Adipocyte (in vitro differentiated cells): ENCODE measurements at regions not wholly inside any gene's neighbourhood (a gene's known extent, or its start where the extent isn't known, plus 50 kb on each side); places are given as distances from the start of the nearest gene placed in this dataset.

ENCODE experiments used
- DNase-seq: peaks from one replicate; pipeline ENCODE4 v3.0.0-alpha.2; 2015; ENCODE audit warnings: low read depth
- H3K27me3 ChIP-seq: replicated peaks from 2 replicates; pipeline ENCODE4 v1.7.0; 2013; ENCODE audit warnings: mild to moderate bottlenecking, low read length, moderate library complexity; ENCODE audit not compliant: control insufficient read depth, insufficient read depth
- H3K36me3 ChIP-seq: 2 replicates; pipeline ENCODE4 v1.7.0; 2013; ENCODE audit warnings: low read length, mild to moderate bottlenecking, moderate library complexity; ENCODE audit not compliant: control insufficient read depth, insufficient read depth, severe bottlenecking
- H3K4me1 ChIP-seq: 2 replicates; pipeline ENCODE4 v1.7.0; 2013; ENCODE audit warnings: mild to moderate bottlenecking, low read length, moderate library complexity; ENCODE audit not compliant: control insufficient read depth, insufficient read depth
- H3K4me3 ChIP-seq: 2 replicates; pipeline ENCODE4 v1.7.0; 2013; ENCODE audit warnings: mild to moderate bottlenecking, low read length, moderate library complexity
- H3K9ac ChIP-seq: 2 replicates; pipeline ENCODE4 v1.7.0; 2013; ENCODE audit warnings: mild to moderate bottlenecking, low read length, moderate library complexity
- H3K9me3 ChIP-seq: 2 replicates; pipeline ENCODE4 v1.7.0; 2013; ENCODE audit warnings: mild to moderate bottlenecking, low read length, moderate library complexity; ENCODE audit not compliant: control insufficient read depth

DNA sequence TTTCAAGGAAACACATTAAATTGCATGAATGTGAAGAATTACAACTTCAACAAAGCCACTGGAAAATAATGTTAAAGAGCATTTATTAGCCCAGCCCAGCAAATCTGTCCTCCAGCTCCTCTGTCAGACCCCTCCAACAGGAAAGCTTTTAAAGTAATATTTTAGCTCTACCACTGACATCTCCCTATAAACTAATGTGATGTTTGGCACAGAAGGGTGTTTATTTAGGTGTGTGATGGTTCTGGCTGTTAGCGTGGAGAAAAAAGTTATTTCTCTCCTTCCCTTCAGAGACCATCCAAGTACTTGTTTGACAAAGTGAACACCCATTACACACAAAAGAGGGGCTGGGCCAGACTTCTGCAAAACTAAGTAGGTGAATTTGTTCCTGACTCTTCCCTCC, 111.9 kb upstream of the TARS1 start:
- Histone ChIP-seq H3K27me3 (no peaks in the 10 kb centered on the region), H3K36me3 (no peaks in the 10 kb centered on the region), H3K9ac (no peak overlapping the region), H3K9me3 (no peaks in the 10 kb centered on the region), H3K4me3 (no peak overlapping the region), H3K4me1 (peaks cover 29% of the 10 kb centered on the region)
- no peak for DNase-seq

DNA sequence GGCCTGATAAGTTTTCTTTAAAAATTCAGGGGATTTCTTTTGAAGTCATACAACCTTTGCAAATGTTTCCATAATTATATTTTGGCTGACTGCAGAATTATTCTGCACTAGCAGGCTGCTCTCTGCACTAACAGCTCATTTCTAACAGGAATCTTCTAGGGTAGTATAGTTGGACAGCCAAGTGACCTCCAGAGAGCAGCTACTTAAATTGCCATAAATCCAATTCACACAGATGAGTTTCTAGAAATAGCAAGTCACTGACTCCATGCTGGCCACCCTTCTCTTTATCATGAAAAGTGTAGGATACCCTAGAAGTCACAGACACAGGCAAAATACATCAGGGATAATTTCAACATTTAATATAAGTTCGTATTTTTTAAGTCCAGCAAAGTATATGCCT, 110.9 kb upstream of the TARS1 start:
- Histone ChIP-seq H3K9me3 (no peaks in the 10 kb centered on the region), H3K4me3 (no peak overlapping the region), H3K27me3 (no peaks in the 10 kb centered on the region), H3K9ac (no peak overlapping the region), H3K36me3 (no peaks in the 10 kb centered on the region), H3K4me1 (peaks cover 18% of the 10 kb centered on the region)
- no peak for DNase-seq

DNA sequence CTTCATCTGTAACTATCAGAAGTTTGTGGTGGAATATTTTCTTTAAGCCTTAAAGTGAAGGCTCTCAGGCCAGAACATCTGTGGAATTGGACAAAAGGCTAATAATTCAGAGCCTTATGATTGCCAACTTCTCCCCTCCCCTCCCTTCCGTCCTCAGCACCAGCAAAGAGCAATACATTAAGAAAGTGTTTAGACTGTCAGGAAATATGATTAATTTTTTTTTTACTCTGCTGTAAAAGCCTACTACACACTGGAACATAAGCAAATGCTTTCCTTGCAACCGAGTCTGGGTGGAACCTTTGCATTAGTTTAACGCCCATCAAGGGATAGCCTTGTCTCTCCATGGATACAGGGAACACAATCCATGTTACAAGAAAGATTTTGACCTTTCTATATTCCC, 110.3 kb upstream of the TARS1 start:
- Histone ChIP-seq H3K9ac (no peak overlapping the region), H3K27me3 (no peaks in the 10 kb centered on the region), H3K36me3 (no peaks in the 10 kb centered on the region), H3K4me3 (no peak overlapping the region), H3K4me1 (peaks cover 13% of the 10 kb centered on the region), H3K9me3 (no peaks in the 10 kb centered on the region)
- no peak for DNase-seq

DNA sequence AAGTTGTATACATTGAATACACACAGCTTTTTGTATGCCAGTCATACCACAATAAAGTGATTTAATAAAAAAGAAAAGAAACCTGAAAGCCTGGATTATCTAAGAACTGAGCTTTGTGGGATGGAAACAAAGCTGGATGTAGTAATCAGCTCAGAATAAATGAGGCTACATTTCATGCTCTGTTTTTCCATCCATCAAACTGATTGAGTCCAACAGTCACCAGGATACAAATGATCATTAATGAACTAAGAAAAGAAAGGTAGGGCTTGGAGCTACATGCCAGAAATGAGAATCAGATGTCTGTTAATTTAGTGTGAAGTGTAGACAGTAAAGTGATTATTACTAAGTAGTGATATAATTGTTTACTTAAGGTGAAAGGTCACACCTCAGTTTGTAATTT, 109.8 kb upstream of the TARS1 start:
- Histone ChIP-seq H3K4me1 (peaks cover 11% of the 10 kb centered on the region), H3K4me3 (no peak overlapping the region), H3K9ac (no peak overlapping the region), H3K9me3 (no peaks in the 10 kb centered on the region), H3K27me3 (no peaks in the 10 kb centered on the region), H3K36me3 (no peaks in the 10 kb centered on the region)
- DNase-seq: no peak

DNA sequence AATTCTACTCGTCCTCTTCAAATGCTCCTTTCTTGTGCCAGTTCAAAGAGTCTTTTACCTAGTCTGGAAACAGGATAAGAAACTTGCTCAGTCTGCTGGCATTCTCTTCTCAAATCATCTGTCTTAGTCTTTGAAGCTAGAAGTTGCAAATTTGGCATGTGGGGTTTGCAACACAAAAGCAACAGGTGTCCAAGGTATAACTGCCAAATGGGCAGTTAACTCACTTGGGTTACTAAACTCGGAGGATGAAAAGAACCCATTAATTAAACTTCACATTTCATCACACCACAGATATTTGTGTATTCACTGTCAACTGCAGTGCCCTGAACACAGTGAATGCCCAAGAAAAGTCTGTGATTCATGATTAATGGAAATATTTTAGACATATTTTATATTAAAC, 108.0 kb upstream of the TARS1 start:
- no peaks in the 10 kb centered on the region for H3K9me3 ChIP-seq
- no peak for DNase-seq
- no peak overlapping the region for H3K9ac ChIP-seq
- H3K4me1 ChIP-seq: peaks cover 25% of the 10 kb centered on the region
- no peak overlapping the region for H3K4me3 ChIP-seq
- no peaks in the 10 kb centered on the region for H3K36me3 ChIP-seq
- H3K27me3 ChIP-seq: no peaks in the 10 kb centered on the region

DNA sequence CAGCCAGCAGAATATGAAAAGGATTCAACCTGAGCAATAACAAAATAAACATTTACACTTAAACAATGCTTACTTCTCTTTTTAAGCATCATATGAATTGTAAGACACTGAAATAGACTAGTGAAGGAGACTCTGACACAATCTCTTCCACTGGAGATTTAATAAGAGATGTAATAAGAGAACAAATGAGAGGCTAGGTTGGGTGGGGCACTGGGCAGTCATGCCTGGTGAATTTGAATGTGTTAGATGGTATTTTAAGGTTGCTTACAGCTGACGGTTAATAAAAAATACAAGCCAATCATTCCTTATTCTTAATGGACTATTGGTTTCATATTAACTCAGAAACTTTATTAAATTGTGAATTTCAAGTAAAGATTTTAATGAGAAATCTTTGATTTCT, 105.9 kb upstream of the TARS1 start:
- DNase-seq: no peak
- Histone ChIP-seq H3K9ac (no peak overlapping the region), H3K36me3 (no peaks in the 10 kb centered on the region), H3K4me1 (peaks cover 35% of the 10 kb centered on the region), H3K4me3 (no peak overlapping the region), H3K9me3 (no peaks in the 10 kb centered on the region), H3K27me3 (no peaks in the 10 kb centered on the region)

DNA sequence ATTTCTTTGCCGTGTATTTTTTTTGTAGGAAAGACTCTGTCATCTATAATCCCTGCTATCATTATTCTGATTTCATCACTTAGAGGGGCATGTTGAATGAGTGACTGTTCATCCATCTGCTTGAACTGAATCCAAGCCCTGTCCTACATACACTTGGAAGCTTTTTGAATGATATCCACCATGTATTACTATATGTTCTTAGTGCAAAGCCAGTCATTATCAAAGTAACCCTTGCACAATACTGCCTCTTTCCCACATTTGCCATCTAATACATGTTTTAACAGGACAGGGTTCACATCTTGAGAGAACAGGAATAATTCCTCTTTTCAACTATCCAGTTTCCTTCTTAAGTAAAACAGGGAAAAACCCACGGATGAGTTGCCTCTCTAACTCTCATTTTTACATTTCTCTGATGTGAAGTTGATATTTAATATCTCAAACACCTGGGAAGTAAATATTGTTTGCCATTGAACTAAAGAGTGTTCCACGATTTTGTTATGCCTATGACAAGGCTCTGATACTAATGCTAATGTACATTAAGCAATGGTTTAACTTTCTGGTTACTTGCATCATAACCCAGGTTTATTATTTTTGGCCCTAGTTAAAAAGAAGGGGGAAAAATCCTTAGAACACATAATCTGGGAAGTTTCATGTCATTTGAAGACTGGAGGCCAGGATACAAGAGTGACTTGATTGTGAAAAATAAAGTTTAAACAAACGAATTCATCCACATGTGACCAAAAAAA, 103.7 kb upstream of the TARS1 start:
- peaks cover 38% of the 10 kb centered on the region for H3K4me1 ChIP-seq
- H3K9me3 ChIP-seq: no peaks in the 10 kb centered on the region
- no peaks in the 10 kb centered on the region for H3K27me3 ChIP-seq
- H3K9ac ChIP-seq: peak overlapping the region; percentile 9
- peak; percentile 50 for DNase-seq
- H3K36me3 ChIP-seq: no peaks in the 10 kb centered on the region
- peak overlapping the region; percentile 1 for H3K4me3 ChIP-seq

GRCh38 chr5:33337637-33337992, 103.2 kb upstream of the TARS1 start:
- H3K36me3 ChIP-seq: no peaks in the 10 kb centered on the region
- no peaks in the 10 kb centered on the region for H3K27me3 ChIP-seq
- H3K9me3 ChIP-seq: no peaks in the 10 kb centered on the region
- peaks cover 41% of the 10 kb centered on the region for H3K4me1 ChIP-seq
- no peak for DNase-seq
- peak overlapping the region; percentile 9 for H3K9ac ChIP-seq
- peak overlapping the region; percentile 1 for H3K4me3 ChIP-seq

DNA sequence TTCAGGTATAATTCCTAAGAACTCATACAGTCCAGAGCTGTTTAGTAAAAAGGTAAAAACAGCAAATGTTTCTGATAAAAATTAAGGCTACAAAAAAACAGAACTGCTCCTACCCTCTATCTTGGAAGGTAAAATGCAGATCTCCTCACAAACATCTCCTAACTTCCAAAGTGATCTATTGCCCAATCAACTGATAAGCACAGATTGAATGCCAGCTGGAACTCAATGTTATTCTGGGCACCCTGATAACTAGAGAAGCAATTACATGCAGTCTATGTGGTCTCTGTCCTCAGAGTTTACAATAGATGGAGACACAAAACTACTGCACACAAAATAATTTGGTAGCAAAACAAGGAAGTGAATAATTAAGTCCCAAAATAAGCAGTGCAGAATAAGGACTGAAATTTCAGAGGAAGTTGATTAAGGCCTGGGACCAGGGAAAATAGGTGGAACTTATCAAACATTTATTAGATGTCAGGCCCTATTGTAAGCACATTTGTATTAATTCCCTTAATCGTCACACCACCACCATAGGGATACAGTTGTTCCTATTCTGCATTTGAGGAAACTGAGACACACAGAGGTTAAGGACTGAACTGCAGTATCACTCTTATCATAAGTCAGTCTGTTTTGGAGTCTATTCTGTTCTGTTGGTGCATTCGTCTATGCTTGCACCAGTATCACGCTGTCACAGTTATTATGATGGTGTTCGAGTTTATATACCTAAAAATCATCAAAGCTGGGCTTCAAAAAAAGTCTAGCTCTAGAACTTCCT, 102.2 kb upstream of the TARS1 start:
- H3K4me3 ChIP-seq: no peak overlapping the region
- peaks cover 42% of the 10 kb centered on the region for H3K4me1 ChIP-seq
- DNase-seq: no peak
- no peaks in the 10 kb centered on the region for H3K36me3 ChIP-seq
- H3K9ac ChIP-seq: peak overlapping the region; percentile 9
- no peaks in the 10 kb centered on the region for H3K27me3 ChIP-seq
- H3K9me3 ChIP-seq: no peaks in the 10 kb centered on the region

DNA sequence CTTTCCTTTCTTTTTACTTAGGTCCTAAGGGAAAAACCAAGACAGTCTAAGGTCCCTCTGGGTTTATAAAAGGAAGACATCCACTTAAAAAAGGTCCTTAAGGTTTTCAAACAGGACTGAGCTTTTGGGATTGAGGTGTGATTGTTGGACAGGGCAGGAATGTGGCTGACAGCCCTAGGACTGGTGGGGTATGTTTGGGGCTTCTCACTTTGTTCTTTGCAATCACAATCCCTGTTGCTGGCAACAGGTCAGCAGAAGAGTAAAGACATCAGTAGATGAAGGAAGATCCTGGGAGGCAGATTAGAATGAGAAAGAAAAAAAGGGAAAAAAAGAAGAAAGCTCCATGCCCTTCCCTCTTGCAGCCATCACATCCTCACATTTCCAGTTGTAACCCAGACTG, 101.4 kb upstream of the TARS1 start:
- no peaks in the 10 kb centered on the region for H3K36me3 ChIP-seq
- H3K9ac ChIP-seq: no peak overlapping the region
- H3K9me3 ChIP-seq: no peaks in the 10 kb centered on the region
- peaks cover 49% of the 10 kb centered on the region for H3K4me1 ChIP-seq
- H3K4me3 ChIP-seq: no peak overlapping the region
- no peaks in the 10 kb centered on the region for H3K27me3 ChIP-seq
- no peak for DNase-seq

DNA sequence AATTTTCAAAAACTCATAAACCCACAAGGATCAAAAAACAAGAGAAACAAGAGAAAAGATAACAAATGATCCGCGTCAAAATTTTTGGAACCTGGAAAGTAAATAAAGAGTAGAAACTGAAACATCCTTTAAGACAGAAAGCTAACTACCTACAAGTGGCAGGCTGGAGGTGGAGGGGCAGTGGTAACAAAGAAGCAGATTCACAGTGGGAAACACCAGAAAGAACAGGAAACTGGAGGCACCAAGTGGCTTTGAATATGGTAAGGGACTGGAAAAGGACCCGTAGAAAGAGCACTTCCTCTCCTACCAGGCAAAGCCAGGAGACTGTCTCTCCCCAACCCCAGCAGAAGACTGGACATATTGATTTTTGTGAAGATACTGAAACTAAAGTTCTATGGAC, 100.6 kb upstream of the TARS1 start:
- Histone ChIP-seq H3K4me1 (peaks cover 55% of the 10 kb centered on the region), H3K36me3 (no peaks in the 10 kb centered on the region), H3K9ac (peak overlapping the region; percentile 73), H3K27me3 (no peaks in the 10 kb centered on the region), H3K4me3 (no peak overlapping the region), H3K9me3 (no peaks in the 10 kb centered on the region)
- no peak for DNase-seq
